ENCODE measurements at regions not wholly inside any gene's neighbourhood (a gene's known extent, or its start where the extent isn't known, plus 50 kb on each side); places are given as distances from the start of the nearest gene placed in this dataset.

GRCh38 chr12:78802593-78802992 lies 62.0 kb upstream of the SYT1 start:
- no peak for DNase-seq (ENCODE audit: low spot score in 2 of 2)
- H3K9me3 ChIP-seq, result no peaks in the 10 kb centered on the region
- H3K36me3 ChIP-seq, result no peaks in the 10 kb centered on the region
- H3K27me3 ChIP-seq, result no peaks in the 10 kb centered on the region
- no peak overlapping the region for H3K4me3 ChIP-seq
- TF ChIP-seq CTCF (IDR thresholded peaks at IDR 0.05) (no peak), EP300 (IDR thresholded peaks at IDR 0.05) (no peak), POLR2A (IDR thresholded peaks at IDR 0.05) (no peak)
- H3K27ac ChIP-seq, result no peak overlapping the region
- no peaks in the 10 kb centered on the region for H3K4me1 ChIP-seq
- 83 to 85% methylated on average over 3 of the region's 3 CpGs for WGBS, 2 donors

- Histone ChIP-seq H3K36me3 (no peaks in the 10 kb centered on the region), H3K9me3 (no peaks in the 10 kb centered on the region), H3K27me3 (no peaks in the 10 kb centered on the region), H3K27ac (no peak overlapping the region), H3K4me1 (no peaks in the 10 kb centered on the region), H3K4me3 (no peak overlapping the region)
- 89 to 97% methylated on average over 39 of the region's 39 CpGs for WGBS, 2 donors
- DNase-seq (ENCODE audit: low spot score in 2 of 2), result no peak
- TF ChIP-seq EP300 (IDR thresholded peaks at IDR 0.05), result no peak
- no peak for TF ChIP-seq CTCF (IDR thresholded peaks at IDR 0.05)
- TF ChIP-seq POLR2A (IDR thresholded peaks at IDR 0.05), result no peak
Observed at GRCh38 chr12:78804262-78804661, 60.3 kb upstream of the SYT1 start.
